Stimulated activated CD8-positive, alpha-beta memory T cell treated with anti-CD3 and anti-CD28 coated beads, Interleukin-15, amount 100 ng/mL, for 24 hours (primary cell): ENCODE measurements at regions not wholly inside any gene's neighbourhood (a gene's known extent, or its start where the extent isn't known, plus 50 kb on each side); places are given as distances from the start of the nearest gene placed in this dataset.
"Not testable (repeated sequence)": the region's sequence is repeated elsewhere in the genome, so short reads cannot be mapped to it uniquely, and the experiment has no call there.

Experiments used
- DNase-seq: peaks from one replicate; pipeline ENCODE4 v3.0.0-alpha.2; 2020; ENCODE audit warnings: low read depth

DNA sequence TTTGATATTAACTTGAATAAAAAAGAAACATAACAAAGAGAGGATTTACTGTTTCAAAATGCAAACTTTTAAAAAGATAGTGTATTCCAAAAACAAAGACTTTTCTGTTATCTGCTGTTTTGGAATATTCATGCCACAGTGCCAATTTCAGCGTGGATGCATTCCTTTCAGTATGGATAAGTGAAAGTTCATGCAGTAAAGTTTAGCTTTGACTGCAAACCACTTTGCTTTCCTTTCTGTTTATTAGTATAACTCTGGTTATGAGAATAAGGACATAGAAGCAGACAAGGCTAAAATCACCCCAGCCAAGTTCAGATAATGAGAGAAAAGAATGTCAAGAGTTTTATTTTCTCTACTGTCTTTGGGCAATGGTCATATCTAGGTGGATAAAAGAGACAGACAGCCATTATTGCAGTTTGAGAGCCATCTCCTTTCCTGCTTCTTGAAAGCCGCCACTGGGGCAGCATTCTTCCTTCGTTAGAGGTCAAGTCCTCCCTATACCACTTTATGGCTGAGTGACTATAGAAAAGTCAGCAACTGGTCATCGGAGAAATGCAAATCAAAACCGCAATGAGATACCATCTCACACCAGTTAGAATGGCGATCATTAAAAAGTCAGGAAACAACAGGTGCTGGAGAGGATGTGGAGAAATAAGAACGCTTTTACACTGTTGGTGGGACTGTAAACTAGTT is 82.4 kb upstream of the BLID start:
- no peak for DNase-seq

GRCh38 chr11:122197066-122197987 is 81.3 kb upstream of the BLID start:
- DNase-seq: no peak

GRCh38 chr11:122195790-122196189 is 79.8 kb upstream of the BLID start:
- DNase-seq: no peak

GRCh38 chr11:122193881-122194480 is 78.0 kb upstream of the BLID start:
- not testable (repeated sequence) for DNase-seq

DNA sequence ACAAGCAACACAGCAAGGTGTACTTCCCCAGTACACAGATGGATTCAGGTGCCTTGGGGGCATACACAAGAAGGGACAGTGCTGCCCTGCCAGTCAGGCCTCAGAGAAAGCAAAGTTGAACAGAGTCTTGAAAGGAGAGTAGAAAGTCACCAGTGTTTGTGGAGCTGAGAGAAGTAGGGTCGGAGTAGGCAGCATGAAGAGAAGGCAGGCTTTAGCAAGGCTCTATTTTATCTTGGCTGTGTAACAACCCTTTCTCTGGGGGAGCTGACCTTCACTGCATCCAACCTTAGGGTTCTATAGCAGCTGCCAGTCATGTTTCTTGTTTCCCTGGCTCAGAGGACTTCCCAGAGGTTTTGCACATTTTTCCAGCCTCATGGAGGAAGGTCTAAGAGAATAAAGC is 77.4 kb upstream of the BLID start:
- DNase-seq: no peak

DNA sequence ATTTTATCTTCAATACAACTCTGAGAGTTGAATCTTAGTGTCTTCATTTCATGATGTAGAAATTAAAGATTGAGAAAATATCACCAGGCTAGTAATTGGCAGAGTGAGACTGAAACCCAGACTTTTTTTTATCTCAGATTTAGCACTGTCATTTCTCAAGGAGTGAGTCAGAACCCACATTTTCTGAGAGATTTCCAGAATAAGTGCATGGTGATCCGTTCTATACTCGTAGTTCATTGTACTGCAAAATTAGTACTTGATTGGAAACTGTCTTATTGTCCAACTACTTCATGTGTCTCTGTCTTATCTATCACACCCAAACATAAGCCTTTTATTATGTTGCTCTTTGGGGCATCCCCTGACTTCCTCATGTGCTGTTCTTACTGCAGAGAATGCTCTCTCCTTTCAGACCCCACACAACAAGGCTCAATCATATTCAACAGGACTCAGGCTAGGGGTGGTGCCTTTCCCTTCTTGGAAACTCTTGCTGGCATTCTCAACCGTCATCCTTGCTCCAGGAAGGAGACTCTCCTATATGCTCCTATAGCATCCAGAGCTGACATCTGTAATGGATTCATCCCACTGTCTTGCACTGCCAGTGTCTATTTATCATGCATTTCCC is 76.7 kb upstream of the BLID start:
- no peak for DNase-seq

GRCh38 chr11:122190768-122191167 is 74.8 kb upstream of the BLID start:
- DNase-seq: no peak

DNA sequence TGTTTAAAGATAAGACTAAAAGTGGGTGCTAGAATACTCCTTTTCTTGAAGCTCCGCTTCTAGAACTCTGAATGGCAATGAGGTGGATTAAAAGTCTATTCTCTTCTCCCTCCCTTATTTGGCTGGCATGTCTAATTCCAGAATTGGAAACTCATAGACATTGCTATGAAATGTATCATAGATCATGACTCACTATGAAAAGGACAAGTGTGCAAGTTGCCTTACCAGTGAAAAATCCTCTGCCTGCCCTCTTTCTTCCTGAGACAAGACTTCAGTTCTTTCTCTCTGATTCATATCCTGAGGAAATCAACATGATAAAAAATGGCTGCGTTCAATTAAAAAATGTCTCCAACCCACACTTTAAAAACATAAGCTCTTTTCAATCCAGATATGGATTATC is 73.2 kb upstream of the BLID start:
- DNase-seq: no peak

DNA sequence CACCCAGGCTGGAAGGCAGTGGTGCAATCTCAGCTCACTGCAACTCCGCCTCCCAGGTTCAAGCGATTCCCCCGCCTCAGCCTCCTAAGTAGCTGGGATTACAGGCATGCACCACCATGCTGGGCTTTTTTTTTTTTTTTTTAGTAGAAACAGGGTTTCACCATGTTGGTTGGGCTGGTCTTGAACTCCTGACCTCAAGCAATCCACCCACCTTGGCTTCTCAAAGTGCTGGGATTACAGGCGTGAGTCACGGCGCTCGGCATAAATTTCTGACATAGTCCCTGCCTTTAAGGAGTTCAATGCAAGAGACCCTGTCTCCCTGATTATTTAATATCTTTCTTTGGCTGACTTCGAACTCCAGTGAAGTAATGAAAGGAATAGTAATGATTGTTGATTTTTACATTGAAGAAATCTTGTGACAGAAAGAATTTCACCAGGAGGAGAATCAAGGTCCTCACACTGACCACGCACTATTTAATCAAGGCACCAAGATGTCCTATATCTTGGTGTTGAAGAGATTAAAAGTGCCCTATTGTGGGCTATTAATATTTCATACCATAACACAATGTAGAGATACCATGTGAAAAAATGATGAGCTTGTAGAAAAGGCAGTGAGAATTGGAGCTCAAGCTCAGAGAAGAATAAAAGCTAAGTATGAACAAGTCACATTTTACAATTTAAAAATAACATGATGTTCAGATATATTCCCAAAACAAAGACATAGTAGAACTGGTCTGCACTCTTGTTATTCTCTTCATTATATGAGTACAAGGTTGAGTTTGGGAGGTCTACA is 71.6 kb upstream of the BLID start:
- no peak for DNase-seq

DNA sequence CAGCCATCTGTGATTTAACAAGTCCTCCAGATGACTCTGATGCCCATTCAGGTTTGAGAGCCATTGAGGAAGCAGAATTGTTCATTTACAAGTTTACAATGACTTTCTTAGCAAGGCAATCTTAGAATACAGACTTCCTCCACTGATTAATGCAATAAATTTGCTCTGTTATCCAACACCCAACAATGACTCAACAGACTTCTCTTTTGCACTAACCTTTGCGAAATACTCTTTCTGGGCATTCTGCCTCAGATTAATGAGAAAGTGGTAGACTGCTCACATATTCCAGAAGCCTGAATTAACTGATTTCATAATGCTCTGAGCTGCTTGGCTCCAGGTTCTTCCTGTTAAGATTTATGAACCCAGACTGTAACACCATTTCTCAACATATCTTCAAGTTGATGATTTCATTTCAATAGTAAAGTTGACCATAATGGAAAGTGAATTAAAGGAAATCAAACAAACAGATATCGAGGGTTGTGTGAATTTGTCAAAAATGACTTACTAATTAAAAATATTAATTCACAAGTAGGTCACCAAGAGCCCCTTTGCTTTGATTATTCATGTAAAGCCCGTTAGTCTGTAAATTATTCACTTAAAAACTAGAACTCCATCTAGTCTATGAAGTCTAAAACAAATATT is 70.5 kb upstream of the BLID start:
- DNase-seq: no peak

- DNase-seq: no peak
Observed at GRCh38 chr11:122183933-122184332, 67.9 kb upstream of the BLID start.

DNA sequence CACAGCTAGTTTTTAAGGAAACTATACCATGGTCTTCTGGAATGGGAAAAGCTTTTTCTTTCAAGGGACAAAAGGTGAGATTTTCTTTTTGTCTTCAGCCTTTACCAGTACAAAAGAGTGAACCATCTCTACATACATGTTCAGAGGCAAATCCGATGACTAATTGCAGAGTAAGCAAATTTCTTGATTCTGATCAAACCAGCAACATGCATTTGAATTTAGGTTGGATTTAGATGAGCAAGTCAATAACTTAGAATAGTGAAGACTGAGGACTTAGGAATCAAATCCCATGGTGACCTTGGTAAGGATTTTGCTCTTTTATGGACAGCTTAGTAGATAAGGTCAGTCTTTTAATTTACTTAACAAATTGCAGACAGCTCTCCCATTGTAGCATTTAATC is 65.9 kb upstream of the BLID start:
- no peak for DNase-seq

DNA sequence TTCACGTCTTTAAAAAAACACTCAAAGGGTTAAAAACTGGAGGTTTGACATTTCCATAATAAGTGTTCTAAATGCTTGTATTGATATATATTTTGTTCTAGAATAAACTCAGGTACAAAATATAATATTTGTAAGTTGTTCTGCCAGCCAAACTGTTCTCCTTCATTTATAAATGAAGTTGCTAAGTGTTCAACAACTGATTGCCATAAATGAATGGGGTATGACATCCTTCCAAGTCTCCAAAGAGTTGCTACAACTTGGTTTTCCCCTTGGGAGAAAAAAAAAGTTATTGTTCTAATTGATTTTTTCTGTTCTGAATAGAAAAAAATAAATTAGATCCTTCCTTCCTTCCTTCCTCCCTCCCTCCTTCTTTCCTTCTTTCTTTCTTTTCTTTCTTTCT is 65.4 kb upstream of the BLID start:
- DNase-seq: no peak

- DNase-seq: no peak
Observed at GRCh38 chr11:122179961-122180834, 64.2 kb upstream of the BLID start.

- no peak for DNase-seq
Observed at GRCh38 chr11:122178795-122179194, 62.8 kb upstream of the BLID start.

DNA sequence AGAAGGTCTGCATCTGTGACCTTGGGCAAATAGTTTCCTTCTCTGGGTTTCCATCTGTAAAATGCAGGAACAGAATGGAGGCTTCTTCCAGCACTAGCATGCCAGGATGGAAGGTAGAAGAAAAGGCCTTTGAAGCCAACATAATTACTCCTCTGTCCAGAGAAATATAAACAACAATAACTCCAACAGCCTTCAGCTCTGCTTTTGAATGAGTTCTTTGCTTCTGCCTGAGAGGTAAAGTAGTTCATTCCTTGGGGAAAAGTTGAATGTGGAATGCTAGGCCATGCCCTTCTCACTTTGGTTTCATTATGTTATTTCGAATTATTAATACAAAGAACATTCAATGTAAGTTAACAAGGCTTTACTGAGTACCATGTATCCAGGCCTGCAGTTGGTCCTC is 61.2 kb upstream of the BLID start:
- no peak for DNase-seq

DNA sequence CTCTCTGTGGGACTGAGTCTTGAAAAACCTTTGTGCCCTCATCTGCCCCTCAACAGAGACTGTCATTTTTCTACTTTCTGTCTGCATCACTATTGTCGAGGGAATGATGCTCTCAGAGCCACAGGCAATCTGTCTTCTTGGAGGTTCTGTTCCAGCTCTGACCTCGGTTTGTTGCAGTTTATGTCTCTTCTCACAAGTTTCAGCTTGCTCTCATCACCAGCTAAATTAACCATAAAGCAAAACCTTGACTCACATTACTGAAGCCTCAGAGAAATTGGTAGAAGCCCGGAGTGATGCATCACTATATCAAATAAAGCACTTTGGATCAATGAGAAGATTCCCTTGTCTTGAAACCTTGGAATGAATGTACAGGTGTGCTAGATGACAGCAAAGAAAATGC is 60.6 kb upstream of the BLID start:
- DNase-seq: no peak

GRCh38 chr11:122175306-122175705 is 59.3 kb upstream of the BLID start:
- no peak for DNase-seq

- DNase-seq: no peak
Observed at GRCh38 chr11:122173587-122173986, 57.6 kb upstream of the BLID start.

GRCh38 chr11:122173074-122173450 is 57.0 kb upstream of the BLID start:
- no peak for DNase-seq
